ENCODE measurements at regions not wholly inside any gene's neighbourhood (a gene's known extent, or its start where the extent isn't known, plus 50 kb on each side); places are given as distances from the start of the nearest gene placed in this dataset.

DNA sequence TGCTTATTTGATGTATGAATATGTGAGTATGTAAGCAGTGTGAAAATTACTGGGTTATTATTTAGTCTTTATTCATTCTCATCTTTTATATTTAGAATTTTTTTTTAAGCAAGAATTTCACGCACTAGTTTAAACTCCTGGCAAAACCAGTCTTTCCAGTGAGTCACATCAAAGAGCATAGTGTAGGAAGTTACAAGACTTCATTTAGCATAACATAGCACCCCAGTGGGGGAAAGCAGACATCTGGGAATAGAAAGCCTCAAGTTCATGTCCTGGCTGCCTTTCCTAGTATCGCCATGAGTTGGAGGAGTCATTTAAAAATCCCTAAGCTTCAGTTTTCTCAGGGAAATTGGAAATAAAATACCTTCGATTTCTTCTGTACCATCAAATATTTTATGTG, 408.3 kb downstream of the NUP35 start:
- TF ChIP-seq EZH2 (IDR thresholded peaks at IDR 0.05) (no peak), POLR2AphosphoS5 (IDR thresholded peaks at IDR 0.05; ENCODE audit: borderline replicate concordance, low read depth, low read length) (no peak)
